Astrocyte of the cerebellum (primary cell): ENCODE measurements at regions not wholly inside any gene's neighbourhood (a gene's known extent, or its start where the extent isn't known, plus 50 kb on each side); places are given as distances from the start of the nearest gene placed in this dataset.

ENCODE experiments used
- DNase-seq: peaks from one replicate; pipeline ENCODE4 v3.0.0-alpha.2; 2011; ENCODE audit warnings: low read depth
- H3K4me3 ChIP-seq: 2 replicates; pipeline ENCODE4 v1.5.1; 2011; ENCODE audit warnings: mild to moderate bottlenecking, low read depth, low read length, moderate library complexity
- CTCF ChIP-seq: IDR thresholded peaks from 2 replicates; pipeline ENCODE4 v1.5.1; 2012; ENCODE audit warnings: low read length, low read depth, moderate library complexity, mild to moderate bottlenecking; ENCODE audit errors: missing control alignments
- in situ Hi-C: cut with HindIII; loops from 2 replicates; pipeline ENCODE4 v1.10.0; 2017; ENCODE audit warnings: low sequenced_read_pairs

GRCh38 chr2:126381091-126381490 lies 274.9 kb upstream of the GYPC start:
- in situ Hi-C loops, result no loop called here
- H3K4me3 ChIP-seq, result no peak overlapping the region
- no peak for DNase-seq
- TF ChIP-seq CTCF, result no peak

- in situ Hi-C loops, result no loop called here
- no peak for DNase-seq
- no peak overlapping the region for H3K4me3 ChIP-seq
- no peak for TF ChIP-seq CTCF
These were observed 273.0 kb upstream of the GYPC start for GRCh38 chr2:126382998-126383397.

DNA sequence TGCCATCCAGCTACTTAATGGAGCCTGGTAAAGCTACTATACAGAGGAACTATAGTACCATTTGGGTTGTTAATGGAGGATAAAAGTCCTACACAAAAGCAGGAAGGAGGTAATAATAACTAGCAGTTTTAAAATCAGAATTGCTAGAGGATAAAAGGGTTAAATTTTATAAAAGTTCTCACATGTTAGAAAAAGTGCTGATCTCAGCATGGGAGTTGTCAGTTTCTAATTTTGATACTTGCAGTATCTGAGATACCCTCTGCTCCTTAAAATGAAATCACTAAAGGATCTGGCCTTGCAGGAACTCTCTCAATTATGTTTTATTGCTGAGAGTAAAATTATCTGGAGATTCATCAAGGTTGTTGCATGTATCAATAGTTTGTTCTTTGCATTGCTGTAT lies 272.2 kb upstream of the GYPC start:
- DNase-seq, result no peak
- in situ Hi-C loops, result no loop called here
- no peak overlapping the region for H3K4me3 ChIP-seq
- TF ChIP-seq CTCF, result no peak

DNA sequence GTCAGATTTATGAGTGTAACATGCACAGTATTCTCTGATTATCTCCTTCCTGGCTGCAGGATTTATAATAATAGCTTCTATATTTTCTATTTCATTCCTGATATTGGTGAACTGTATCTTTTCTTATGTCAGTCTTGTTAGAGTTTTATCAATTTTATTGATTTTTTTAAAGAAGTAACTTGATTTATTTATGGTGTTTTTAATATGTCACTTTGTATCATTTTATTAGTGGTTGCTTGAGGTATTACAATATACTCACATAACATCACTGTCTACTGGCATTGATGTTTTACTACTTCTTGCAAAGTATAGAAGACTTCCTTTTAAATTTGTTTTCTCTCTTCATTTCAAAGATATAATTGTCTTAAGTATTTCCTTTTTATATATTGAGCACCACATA lies 270.5 kb upstream of the GYPC start:
- in situ Hi-C loops, result no loop called here
- no peak for TF ChIP-seq CTCF
- no peak overlapping the region for H3K4me3 ChIP-seq
- DNase-seq, result no peak

DNA sequence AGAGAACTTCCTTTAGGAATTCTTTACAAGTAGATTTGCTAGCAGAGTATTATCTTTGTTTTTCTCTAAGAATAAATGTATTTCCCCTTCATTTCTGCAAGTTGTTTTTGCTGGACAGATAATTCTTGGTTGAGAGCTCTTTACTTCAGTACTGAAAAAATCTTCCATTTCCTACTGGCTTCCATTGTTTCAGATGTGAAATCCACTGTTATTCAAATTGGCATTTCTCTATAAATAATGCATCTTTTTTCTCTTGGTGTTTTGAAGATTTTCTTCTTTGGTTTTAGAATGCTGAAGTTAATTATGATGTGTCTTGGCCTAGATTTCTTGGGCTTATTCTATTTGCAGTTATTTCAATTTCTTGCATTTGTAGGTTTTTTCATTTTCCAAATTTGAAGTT lies 270.0 kb upstream of the GYPC start:
- no peak overlapping the region for H3K4me3 ChIP-seq
- TF ChIP-seq CTCF, result no peak
- in situ Hi-C loops, result no loop called here
- no peak for DNase-seq

DNA sequence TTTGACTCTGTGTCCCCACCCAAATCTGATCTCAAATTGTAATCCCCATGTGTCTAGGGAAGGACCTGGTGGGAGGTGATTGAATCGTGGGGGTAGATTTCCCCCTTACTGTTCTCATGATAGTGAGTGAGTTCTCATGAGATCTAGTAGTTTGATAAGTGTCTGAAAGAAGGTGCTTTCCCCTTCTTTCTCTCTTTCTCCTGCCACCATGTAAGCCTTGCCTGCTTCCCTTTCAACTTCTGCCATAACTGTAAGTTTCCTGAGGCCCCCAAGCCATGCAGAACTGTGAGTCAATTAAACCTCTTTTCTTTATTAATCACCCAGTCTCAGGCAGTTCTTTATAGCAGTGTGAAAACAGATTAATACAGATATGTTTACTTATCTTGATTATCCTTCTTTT lies 266.5 kb upstream of the GYPC start:
- in situ Hi-C loops, result no loop called here
- TF ChIP-seq CTCF, result no peak
- no peak overlapping the region for H3K4me3 ChIP-seq
- DNase-seq, result no peak

DNA sequence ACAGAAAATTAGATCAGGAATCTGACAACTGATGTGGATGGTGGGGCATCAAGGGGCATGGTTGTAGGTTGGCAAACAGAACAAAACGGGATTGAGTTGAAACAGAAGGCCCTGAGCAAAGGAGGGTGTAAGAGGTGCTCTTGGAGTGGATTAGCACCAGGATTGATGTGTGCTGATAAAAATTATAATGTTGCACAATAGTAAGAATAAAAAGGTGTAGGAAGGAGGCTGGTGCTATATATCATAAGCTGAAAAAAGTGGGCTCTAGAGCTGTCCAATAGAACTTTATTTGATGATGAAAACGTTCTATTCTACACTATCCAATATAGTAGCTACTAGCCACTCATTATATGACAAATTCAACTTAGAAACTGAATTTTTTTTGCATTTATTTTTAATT lies 263.1 kb upstream of the GYPC start:
- H3K4me3 ChIP-seq, result no peak overlapping the region
- TF ChIP-seq CTCF, result no peak
- in situ Hi-C loops, result no loop called here
- DNase-seq, result no peak
